LoVo (cell line): ENCODE measurements at regions not wholly inside any gene's neighbourhood (a gene's known extent, or its start where the extent isn't known, plus 50 kb on each side); places are given as distances from the start of the nearest gene placed in this dataset.

Source experiments
- DNase-seq: peaks from one replicate; pipeline ENCODE4 v3.0.0-alpha.2; 2016; ENCODE audit warnings: low spot score

- peak; percentile 30 for DNase-seq
Observed at GRCh38 chr2:12587729-12588522, 128.8 kb upstream of the TRIB2 start.

DNA sequence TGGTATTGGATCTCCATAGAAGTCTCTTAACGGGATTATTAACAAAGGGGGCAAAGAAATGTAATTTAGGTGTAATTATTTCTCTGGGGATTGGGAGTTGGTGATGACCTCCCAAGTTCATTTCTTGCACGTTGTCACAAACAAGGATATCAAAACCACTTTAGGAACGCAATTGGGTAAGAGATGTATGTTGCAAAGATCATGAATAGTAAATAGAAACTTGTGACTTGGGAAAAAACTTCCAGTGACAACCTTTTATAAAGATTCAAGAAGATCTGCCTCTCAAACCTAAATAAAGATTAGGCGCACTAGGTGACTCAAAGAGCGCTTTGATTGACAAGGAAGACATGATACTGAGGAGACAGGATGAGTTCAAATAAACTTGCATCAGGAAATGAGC, 127.8 kb upstream of the TRIB2 start:
- DNase-seq = no peak

- no peak for DNase-seq
Observed at GRCh38 chr2:12589802-12590320, 126.9 kb upstream of the TRIB2 start.

- DNase-seq = no peak
Observed at GRCh38 chr2:12592296-12592695, 124.4 kb upstream of the TRIB2 start.

DNA sequence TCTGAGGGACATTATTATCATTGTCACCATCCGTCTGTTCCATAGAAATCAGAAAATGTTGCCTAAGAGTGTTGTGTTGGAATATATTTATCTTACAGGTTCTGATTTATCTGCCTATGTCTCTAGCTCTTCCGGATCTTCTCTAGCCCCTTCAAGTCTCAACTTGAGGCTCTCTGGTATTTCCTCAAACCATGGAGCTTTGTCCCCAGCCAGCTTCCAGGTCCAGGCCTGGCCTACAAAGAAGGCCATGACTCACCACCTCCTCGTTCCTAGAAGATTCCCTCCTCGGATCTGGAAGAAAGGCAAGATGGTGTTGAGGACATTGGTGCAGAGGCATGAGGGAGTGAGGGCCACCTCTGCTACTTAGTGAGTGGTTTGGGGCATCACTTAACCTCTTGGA, 122.1 kb upstream of the TRIB2 start:
- no peak for DNase-seq

DNA sequence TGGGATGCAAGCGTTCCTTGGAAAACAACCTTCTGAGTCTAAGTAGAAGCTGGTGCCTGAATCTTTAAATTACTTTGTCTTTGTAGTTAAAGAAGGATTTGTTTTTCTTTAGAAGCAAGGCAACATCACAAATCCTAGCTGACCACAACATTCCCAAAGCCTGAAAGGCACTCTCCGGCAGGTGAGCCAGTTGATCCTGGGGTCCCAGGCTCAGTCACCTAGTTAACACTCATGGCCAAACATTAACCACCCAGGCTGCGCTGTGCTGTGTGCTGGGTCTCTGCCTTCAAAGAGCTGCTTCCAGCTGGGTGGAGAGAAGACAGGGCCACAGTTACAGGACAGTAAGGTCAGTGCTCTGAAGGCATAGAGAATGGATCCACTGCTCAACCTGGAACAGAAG, 120.0 kb upstream of the TRIB2 start:
- DNase-seq = no peak

DNA sequence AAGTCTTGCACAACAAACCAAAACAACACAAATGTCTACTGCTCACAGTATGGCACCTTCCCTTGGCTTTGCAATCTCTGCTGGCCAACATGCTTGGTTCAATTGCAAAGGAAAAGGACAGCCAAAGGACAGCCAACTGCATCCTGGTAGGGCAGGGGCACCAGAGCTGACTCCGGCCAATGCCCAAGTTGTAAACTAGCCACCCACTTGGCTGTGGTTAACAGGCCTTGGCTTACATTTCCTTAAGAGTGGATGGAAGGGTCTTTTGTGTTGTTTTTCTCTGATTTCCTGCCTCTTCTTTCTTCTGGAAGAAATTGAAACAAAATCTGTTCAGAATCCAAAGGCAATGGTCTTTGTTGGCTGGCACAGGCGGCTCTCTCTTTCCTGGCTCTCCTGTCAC, 119.1 kb upstream of the TRIB2 start:
- no peak for DNase-seq

DNA sequence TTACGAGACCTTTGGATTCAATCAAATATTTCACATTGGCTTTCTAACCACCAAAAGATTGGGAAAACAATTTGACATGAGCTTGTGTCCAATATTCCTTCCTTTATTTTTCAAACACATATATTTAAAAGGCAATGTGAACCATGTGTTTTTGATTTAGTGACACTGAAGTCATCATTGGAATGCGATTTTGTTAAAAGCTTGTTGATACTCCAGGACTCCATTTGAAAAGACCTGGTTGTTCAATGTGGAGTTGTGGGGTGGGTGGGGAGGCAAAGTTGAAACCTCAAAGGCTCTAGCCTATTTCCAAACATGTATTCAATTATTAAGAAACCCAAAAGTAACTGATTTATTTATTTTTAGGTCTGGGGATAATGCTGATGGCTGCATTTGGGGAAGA, 114.1 kb upstream of the TRIB2 start:
- no peak for DNase-seq

DNA sequence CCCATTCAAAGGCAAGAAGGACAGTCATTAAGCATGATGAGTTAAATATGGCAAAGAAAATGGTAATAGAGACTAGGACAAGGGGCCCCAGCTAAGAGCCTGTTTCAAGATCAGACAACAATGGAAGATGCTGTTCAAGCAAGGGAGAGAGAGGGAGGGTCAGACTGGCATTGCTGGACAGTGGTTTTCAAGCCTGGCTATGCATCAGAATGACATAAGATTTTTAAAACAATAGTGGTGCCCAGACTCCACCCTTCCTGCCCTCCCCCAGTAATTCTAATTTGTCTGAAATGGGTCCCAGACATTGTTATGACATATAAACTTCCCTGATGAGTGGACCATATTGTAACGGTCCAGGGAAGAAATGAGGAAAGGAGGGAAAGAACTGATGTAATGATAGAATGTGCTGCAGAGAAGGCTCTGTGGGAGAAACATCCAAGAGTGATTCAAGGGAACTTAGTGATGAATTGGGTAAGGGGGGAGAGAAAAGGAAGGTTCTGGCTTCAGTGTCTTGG, 112.9 kb upstream of the TRIB2 start:
- no peak for DNase-seq

- no peak for DNase-seq
Observed at GRCh38 chr2:12604341-12604740, 112.4 kb upstream of the TRIB2 start.

DNA sequence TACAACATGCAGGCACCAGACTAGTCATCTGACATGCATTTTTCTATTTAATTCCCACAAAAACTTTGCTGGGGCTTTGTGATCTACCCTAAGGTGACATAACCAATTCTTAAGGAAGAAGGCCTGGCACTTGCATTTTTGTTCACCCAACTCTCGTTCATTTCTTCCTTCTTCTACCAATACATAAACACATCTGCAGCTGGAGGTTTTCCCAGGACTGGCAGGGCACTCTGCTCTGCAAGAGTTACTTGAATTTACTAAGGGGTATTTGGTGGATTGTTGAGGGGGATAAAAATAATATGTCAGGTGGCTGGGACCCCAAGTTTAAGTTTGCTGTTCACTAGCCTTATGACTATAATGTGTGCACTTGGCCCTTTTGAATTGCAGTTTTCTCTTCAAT, 111.4 kb upstream of the TRIB2 start:
- no peak for DNase-seq

- DNase-seq = no peak
Observed at GRCh38 chr2:12605936-12606335, 110.8 kb upstream of the TRIB2 start.

DNA sequence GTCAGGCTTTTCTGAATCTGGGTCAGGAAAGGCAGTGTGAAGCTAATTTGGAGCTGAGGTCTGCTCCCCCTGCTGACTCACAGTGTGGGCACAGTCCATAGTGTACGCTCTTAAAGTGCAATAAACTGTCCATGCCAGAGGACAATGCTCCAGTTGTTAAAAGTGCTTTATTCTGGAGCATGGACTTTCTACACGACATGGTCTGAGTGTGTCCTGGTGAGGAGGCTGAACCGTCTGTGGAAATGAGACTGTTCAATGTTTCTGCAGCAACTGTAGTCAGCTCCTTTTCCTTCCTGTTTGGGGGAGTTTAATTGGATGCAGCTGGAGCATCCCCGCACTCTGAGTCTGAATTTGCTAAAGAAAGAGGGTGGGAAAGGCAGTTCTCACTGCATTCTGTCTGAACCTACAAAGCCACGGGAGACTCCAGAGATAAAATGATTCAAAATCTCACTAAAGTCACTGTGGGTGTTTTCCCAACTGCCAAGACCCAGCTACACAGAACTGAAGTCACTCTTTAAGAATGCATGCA, 110.2 kb upstream of the TRIB2 start:
- DNase-seq = no peak

GRCh38 chr2:12607971-12608370, 108.8 kb upstream of the TRIB2 start:
- no peak for DNase-seq

DNA sequence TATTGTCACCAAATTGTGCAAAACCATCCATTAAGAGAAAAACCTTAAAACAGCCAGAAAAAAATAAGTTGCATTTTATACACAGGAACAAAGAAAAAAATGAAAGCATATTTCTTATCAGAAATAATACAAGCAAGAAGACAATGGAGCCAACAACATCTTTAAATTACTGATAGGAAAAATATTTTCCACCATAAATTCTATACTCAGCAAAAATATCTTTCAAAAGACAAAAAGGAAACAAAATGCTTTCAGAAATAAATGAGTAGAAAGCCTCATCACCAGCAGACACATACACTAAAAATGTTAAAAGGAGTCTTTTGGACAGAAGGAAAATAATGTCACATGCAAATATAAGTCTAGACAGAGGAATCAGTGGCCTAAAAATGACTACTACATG, 106.4 kb upstream of the TRIB2 start:
- no peak for DNase-seq

DNA sequence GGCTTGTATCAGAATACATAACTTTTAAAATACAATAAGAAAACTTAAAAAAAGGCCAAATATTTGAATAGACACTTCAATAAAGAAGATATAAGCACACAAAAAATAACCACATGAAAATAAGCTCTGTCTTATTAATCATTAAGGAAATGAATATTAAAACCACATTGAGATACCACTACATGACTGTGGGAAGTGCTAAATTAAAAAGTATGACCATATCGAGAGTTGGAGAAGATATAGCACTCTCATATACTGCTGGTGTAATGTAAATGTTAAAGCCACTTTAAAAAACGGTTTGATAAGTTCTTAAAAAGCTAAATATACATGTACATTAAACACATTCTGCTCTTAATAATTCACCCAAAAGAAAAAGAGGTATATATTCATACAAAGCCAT, 104.6 kb upstream of the TRIB2 start:
- no peak for DNase-seq

DNA sequence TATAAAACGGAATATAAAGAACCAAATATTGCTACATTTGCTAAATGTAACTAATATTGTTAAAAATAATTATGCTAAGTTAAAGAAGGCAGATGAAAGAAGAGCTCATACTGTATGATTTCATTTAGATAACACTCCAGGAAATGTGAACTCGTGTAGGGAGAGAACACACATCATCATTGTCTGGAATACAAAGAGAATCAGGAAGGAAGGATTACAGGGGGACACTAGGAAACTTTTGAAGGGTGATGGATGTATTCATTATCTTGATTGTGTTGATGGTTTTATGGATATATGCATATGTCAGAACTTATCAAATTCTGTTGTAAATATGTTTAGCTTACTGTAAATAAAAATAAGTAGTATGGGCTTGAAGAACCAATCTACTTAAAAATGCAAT, 104.1 kb upstream of the TRIB2 start:
- DNase-seq = no peak

DNA sequence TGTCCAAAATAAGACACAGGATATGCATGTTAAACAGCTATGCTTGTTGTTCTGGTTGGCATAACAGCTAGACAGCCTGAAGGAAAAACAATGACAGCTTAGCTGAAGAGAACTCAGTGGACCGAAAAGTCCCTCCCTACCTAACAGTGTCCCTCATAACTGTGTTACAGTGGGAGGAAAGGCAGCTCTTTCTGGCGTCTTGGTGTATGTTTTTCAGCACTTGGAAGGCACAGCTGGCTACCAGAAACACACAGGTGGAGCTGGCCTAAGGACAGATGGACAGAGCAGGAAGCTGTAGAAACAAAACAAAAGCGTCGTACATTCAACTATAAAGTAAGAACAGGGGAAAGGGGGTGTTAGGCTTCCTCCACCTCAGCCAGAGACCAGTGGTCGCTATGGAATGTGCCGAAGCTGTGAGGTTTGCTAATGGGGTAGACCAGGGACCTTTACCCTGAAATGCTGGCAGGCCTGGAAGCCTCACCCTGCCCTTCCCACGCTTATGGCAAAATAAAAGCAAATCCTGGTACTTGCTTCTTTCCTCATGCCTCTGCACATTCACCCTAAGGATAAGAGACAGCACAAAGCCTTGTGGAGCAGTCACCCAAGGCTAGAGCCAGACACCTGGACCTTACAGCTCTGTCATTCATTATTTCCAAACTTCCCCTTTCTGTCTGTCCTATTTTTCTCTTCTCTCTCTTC, 103.5 kb upstream of the TRIB2 start:
- no peak for DNase-seq

DNA sequence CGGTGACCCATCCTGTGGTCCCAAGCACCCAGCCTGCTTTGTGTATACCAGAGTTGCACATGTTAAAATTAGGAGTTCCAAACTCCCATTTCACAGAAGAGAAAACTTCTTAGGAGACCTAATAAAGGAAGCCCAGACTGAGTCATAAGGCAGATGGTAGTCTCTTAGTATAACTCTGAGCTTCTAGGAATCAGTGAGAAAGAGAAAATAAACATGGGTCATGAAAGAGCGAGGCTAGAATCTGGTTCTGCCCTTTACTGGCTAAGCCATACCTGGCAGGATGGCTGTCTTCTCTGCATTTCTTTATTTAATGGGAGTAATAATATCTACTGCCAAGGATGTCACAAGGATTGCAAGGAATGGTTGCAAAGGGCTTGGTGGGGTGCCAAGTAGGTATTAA, 101.2 kb upstream of the TRIB2 start:
- DNase-seq = no peak

DNA sequence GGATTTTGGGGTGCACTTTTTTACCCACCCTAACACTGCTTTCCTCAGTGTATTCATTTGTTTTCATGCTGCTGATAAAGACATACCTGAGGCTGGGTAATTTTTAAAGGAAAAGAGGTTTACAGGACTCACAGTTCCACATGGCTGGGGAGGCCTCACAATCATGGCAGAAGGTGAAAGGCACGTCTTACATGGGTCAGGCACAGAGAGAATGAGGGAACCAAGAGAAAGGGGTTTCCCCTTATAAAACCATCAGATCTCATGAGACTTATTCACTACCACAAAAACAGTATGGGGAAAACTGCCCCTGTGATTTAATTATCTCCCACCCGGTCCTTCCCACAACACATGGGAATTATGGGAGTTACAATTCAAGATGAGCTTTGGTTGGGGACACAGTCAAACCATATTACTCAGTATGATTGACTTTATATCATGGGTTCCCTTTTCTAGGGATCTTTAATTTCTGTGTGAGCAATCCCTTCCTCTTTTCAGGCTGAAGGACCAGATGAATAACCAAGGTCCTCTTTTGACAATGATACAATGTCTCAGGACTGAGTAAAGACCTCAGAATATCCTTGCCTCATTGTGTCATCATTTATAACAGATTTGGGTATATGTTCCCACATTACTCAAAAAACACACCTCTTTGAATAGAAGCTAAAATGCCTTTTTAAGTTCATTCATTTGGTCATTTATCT, 100.1 kb upstream of the TRIB2 start:
- DNase-seq = no peak

GRCh38 chr2:12617366-12617765, 99.4 kb upstream of the TRIB2 start:
- no peak for DNase-seq

DNA sequence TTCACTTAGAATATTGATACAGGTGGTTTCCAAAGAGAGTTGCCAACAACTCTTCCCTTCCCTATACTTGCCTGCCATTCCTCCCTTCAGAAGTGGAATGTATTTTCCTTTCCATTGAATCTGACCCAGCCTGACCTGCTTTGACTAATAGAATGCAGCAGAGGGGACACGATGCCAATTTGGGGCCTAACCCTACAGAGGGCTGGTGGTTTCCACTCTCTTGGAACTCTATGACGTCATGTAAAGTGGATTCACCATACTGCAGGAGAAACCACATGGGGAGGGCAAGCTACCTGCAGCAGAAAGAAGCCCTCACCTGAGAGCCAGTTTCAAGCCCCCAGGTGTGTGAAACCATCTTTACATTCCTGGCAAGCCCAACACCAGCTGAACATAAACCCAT, 98.9 kb upstream of the TRIB2 start:
- no peak for DNase-seq

GRCh38 chr2:12618576-12618975, 98.2 kb upstream of the TRIB2 start:
- DNase-seq = no peak
